PFSK-1 (cell line): ENCODE measurements at regions not wholly inside any gene's neighbourhood (a gene's known extent, or its start where the extent isn't known, plus 50 kb on each side); places are given as distances from the start of the nearest gene placed in this dataset.

Source experiments
- FOXP2 ChIP-seq: optimal IDR thresholded peaks from 2 replicates; pipeline ENCODE3; 2011; ENCODE audit warnings: borderline replicate concordance, control low read depth, inconsistent platforms; ENCODE audit not compliant: insufficient read depth; ENCODE audit errors: extremely low read length, extremely low read depth
- POLR2AphosphoS5 ChIP-seq: IDR thresholded peaks from 2 replicates; pipeline ENCODE4 v1.6.1; 2012; ENCODE audit warnings: low read depth, mild to moderate bottlenecking, control low read depth, low read length, moderate library complexity
- REST ChIP-seq, 2 experiments: IDR thresholded peaks; 2 replicates each; pipeline versions ENCODE4 v1.6.1 to v1.8.0; 2011 to 2012; ENCODE audit warnings: low read depth in 2 of 2, low read length in 2 of 2, control low read depth in 1 of 2, inconsistent platforms in 1 of 2, mild to moderate bottlenecking in 1 of 2, moderate library complexity in 1 of 2; ENCODE audit not compliant: insufficient read depth in 1 of 2
- SIN3A ChIP-seq: IDR thresholded peaks from 2 replicates; pipeline ENCODE4 v1.6.1; 2012; ENCODE audit warnings: mild to moderate bottlenecking, low read length, moderate library complexity, borderline replicate concordance; ENCODE audit not compliant: insufficient read depth
- TAF1 ChIP-seq: IDR thresholded peaks from 2 replicates; pipeline ENCODE4 v1.6.1; 2012; ENCODE audit warnings: low read length, control low read depth, borderline replicate concordance; ENCODE audit not compliant: insufficient read depth

- no peak for TF ChIP-seq REST (IDR thresholded peaks at IDR 0.05; ENCODE audit: insufficient read depth in 1 of 2, low read depth in 2 of 2, low read length in 2 of 2)
- no peak for TF ChIP-seq POLR2AphosphoS5
- TF ChIP-seq TAF1: no peak
- TF ChIP-seq FOXP2: no peak
- TF ChIP-seq SIN3A: no peak
These were observed 249.2 kb upstream of the C1orf174 start for GRCh38 chr1:4149281-4149680.

DNA sequence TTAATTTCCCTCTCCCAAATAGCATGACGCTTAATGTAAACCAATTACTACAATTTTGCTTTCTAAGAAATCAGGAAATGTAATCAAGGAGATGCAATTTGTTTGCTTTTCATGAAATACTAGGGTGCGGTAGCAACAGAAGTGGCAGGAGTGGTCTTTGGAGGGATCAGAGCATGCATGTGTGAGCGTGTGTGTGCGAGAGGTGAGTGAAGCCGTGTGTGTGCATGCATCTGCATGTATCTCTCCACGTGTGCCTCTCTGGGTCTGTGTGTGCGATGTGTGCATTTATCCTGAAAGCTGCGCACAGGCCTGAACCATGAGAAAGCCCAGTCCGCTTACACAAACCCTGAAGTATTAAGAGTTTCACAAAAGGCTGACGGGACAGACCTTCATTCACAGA is 249.8 kb upstream of the C1orf174 start:
- TF ChIP-seq POLR2AphosphoS5 (no peak), TAF1 (no peak), FOXP2 (no peak), SIN3A (no peak), REST (IDR thresholded peaks at IDR 0.05; ENCODE audit: insufficient read depth in 1 of 2, low read depth in 2 of 2, low read length in 2 of 2) (no peak)

GRCh38 chr1:4150262-4150661 is 250.2 kb upstream of the C1orf174 start:
- TF ChIP-seq REST (IDR thresholded peaks at IDR 0.05; ENCODE audit: insufficient read depth in 1 of 2, low read depth in 2 of 2, low read length in 2 of 2): no peak
- TF ChIP-seq FOXP2: no peak
- no peak for TF ChIP-seq SIN3A
- TF ChIP-seq POLR2AphosphoS5: no peak

DNA sequence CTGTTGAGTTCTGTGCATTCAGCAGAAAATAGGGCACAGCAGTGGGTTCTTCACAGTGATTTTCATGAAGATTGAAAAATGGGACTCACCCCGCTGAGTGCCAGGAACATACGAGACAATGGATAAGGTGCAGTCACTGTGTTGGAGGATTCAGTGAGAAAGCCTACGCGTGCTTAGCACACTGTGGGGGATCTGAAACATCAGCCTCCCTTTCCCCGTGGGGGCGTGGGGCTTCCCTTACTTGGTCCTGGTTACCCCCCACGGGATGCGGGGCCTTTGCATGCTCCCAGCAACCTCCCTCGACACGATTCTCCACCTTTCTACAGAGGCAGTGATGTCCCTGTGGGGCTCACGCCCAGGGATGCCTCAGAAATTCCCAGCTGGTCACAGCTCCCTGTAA is 252.2 kb upstream of the C1orf174 start:
- no peak for TF ChIP-seq SIN3A
- no peak for TF ChIP-seq REST (IDR thresholded peaks at IDR 0.05; ENCODE audit: insufficient read depth in 1 of 2, low read depth in 2 of 2, low read length in 2 of 2)
- TF ChIP-seq POLR2AphosphoS5: no peak
- no peak for TF ChIP-seq FOXP2
- no peak for TF ChIP-seq TAF1

DNA sequence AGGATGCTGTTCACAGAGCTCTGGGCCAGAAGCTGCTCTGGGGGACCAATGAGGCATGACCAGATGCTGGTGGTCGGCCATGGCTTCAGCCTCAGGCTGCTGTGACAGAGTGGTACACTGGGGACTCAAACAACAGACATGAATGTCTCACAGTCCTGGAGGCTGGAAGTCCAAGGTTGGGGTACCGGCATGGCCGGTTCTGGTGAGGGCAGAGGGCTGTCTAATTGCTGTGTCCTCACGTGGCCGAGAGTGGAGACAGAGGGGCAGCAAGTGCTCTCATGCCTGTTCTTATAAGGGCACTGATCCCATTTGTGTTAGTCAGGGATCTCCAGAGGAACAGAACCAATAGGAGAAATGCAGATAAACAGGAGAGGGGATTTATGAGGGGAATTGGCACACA is 253.5 kb upstream of the C1orf174 start:
- TF ChIP-seq REST (IDR thresholded peaks at IDR 0.05; ENCODE audit: insufficient read depth in 1 of 2, low read depth in 2 of 2, low read length in 2 of 2) (no peak), FOXP2 (no peak), POLR2AphosphoS5 (no peak), TAF1 (no peak), SIN3A (no peak)
